ENCODE measurements at regions not wholly inside any gene's neighbourhood (a gene's known extent, or its start where the extent isn't known, plus 50 kb on each side); places are given as distances from the start of the nearest gene placed in this dataset.

GRCh38 chr7:156223935-156224832 lies 411.9 kb upstream of the SHH start:
- no peak overlapping the region for H3K27ac ChIP-seq (ENCODE audit: low read depth, low read length, poor library complexity, severe bottlenecking)
- peaks cover 40% of the 10 kb centered on the region for H3K27me3 ChIP-seq (replicated peaks; ENCODE audit: insufficient read depth, low read depth, low read length, poor library complexity)
- no peak for DNase-seq (ENCODE audit: low spot score)
- no peaks in the 10 kb centered on the region for H3K36me3 ChIP-seq (ENCODE audit: insufficient read depth, low read length, poor library complexity, severe bottlenecking)
- no peaks in the 10 kb centered on the region for H3K4me1 ChIP-seq (ENCODE audit: insufficient read depth, low read length, poor library complexity, severe bottlenecking)
- intact Hi-C loops (cut with micrococcal nuclease; ENCODE audit: unreplicated experiment), result no loop called here
- H3K9me3 ChIP-seq (ENCODE audit: low read depth, low read length, poor library complexity, severe bottlenecking), result no peaks in the 10 kb centered on the region
- no peak overlapping the region for H3K4me3 ChIP-seq (ENCODE audit: low read depth, low read length, poor library complexity, severe bottlenecking)
- no TSS peak for BruUV-seq (replicated peaks)
- ChIA-PET POLR2A (ENCODE audit: low non-redundant PET) (no interaction called here), CTCF (no interaction called here)
- TF ChIP-seq, protein P1, sequence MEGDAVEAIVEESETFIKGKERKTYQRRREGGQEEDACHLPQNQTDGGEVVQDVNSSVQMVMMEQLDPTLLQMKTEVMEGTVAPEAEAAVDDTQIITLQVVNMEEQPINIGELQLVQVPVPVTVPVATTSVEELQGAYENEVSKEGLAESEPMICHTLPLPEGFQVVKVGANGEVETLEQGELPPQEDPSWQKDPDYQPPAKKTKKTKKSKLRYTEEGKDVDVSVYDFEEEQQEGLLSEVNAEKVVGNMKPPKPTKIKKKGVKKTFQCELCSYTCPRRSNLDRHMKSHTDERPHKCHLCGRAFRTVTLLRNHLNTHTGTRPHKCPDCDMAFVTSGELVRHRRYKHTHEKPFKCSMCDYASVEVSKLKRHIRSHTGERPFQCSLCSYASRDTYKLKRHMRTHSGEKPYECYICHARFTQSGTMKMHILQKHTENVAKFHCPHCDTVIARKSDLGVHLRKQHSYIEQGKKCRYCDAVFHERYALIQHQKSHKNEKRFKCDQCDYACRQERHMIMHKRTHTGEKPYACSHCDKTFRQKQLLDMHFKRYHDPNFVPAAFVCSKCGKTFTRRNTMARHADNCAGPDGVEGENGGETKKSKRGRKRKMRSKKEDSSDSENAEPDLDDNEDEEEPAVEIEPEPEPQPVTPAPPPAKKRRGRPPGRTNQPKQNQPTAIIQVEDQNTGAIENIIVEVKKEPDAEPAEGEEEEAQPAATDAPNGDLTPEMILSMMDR (conservative IDR thresholded peaks at IDR 0.05; ENCODE audit: low read depth, low read length), result no peak
- TF ChIP-seq EZH2 (IDR thresholded peaks at IDR 0.05; ENCODE audit: borderline replicate concordance, low read depth, low read length, poor library complexity, severe bottlenecking), result no peak

DNA sequence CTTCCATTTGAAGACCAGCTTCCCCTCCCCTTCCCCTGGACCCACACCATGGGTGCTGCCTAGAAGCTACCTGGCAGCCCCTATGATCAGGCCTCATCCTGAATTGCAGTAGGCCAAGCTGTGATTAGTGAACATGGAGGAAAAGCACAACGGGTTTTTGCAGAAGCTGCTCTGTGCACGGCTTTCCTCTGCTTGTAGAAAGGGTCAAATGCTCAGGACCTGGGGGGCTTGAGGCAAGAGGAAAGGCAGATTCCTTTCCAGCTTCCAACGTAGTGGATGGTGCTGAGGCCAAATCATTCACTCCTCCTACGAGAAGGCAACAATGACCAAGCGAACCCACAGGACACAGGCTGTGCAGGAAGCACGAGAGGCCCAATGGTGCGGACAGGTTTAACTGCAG lies 410.3 kb upstream of the SHH start:
- intact Hi-C loops (cut with micrococcal nuclease; ENCODE audit: unreplicated experiment), result no loop called here
- Histone ChIP-seq H3K9me3 (ENCODE audit: low read depth, low read length, poor library complexity, severe bottlenecking) (no peaks in the 10 kb centered on the region), H3K4me3 (ENCODE audit: low read depth, low read length, poor library complexity, severe bottlenecking) (no peak overlapping the region), H3K36me3 (ENCODE audit: insufficient read depth, low read length, poor library complexity, severe bottlenecking) (no peaks in the 10 kb centered on the region), H3K27ac (ENCODE audit: low read depth, low read length, poor library complexity, severe bottlenecking) (no peak overlapping the region), H3K27me3 (replicated peaks; ENCODE audit: insufficient read depth, low read depth, low read length, poor library complexity) (peaks cover 56% of the 10 kb centered on the region), H3K4me1 (ENCODE audit: insufficient read depth, low read length, poor library complexity, severe bottlenecking) (no peaks in the 10 kb centered on the region)
- CTCF ChIA-PET, result no interaction called here
- POLR2A ChIA-PET (ENCODE audit: low non-redundant PET), result no interaction called here
- DNase-seq (ENCODE audit: low spot score), result no peak
- TF ChIP-seq EZH2 (IDR thresholded peaks at IDR 0.05; ENCODE audit: borderline replicate concordance, low read depth, low read length, poor library complexity, severe bottlenecking), result no peak
- TF ChIP-seq, protein P1 (conservative IDR thresholded peaks at IDR 0.05; ENCODE audit: low read depth, low read length), result no peak
- no TSS peak for BruUV-seq (replicated peaks)

- no TSS peak for BruUV-seq (replicated peaks)
- intact Hi-C loops (cut with micrococcal nuclease; ENCODE audit: unreplicated experiment), result no loop called here
- peaks cover 60% of the 10 kb centered on the region for H3K27me3 ChIP-seq (replicated peaks; ENCODE audit: insufficient read depth, low read depth, low read length, poor library complexity)
- no peak overlapping the region for H3K27ac ChIP-seq (ENCODE audit: low read depth, low read length, poor library complexity, severe bottlenecking)
- no peak for DNase-seq (ENCODE audit: low spot score)
- TF ChIP-seq EZH2 (IDR thresholded peaks at IDR 0.05; ENCODE audit: borderline replicate concordance, low read depth, low read length, poor library complexity, severe bottlenecking), result no peak
- TF ChIP-seq, protein P1 (conservative IDR thresholded peaks at IDR 0.05; ENCODE audit: low read depth, low read length), result no peak
- H3K36me3 ChIP-seq (ENCODE audit: insufficient read depth, low read length, poor library complexity, severe bottlenecking), result no peaks in the 10 kb centered on the region
- H3K4me3 ChIP-seq (ENCODE audit: low read depth, low read length, poor library complexity, severe bottlenecking), result no peak overlapping the region
- H3K4me1 ChIP-seq (ENCODE audit: insufficient read depth, low read length, poor library complexity, severe bottlenecking), result no peaks in the 10 kb centered on the region
- CTCF ChIA-PET, result no interaction called here
- no peaks in the 10 kb centered on the region for H3K9me3 ChIP-seq (ENCODE audit: low read depth, low read length, poor library complexity, severe bottlenecking)
- POLR2A ChIA-PET (ENCODE audit: low non-redundant PET), result no interaction called here
Observed at GRCh38 chr7:156222151-156222550, 409.9 kb upstream of the SHH start.
